ENCODE measurements at regions not wholly inside any gene's neighbourhood (a gene's known extent, or its start where the extent isn't known, plus 50 kb on each side); places are given as distances from the start of the nearest gene placed in this dataset.

- CTCF ChIA-PET, result no interaction called here
- no peaks in the 10 kb centered on the region for H3K79me2 ChIP-seq (ENCODE audit: control insufficient read depth, insufficient read depth, low read length)
Measured at GRCh38 chr3:96324087-96324486, 490.3 kb upstream of the EPHA6 start.

More at GRCh38 chr3:96324087-96324486, 490.3 kb upstream of the EPHA6 start:
- intact Hi-C loops (cut with micrococcal nuclease), result no loop called here
- Histone ChIP-seq H4K20me1 (replicated peaks; ENCODE audit: control insufficient read depth, extremely low read depth, insufficient read depth, low read length) (no peaks in the 10 kb centered on the region), H3K4me3 (replicated peaks in 1 of 3; ENCODE audit: insufficient read depth in 1 of 3, low read depth in 1 of 3, low read length in 3 of 3) (no peak overlapping the region), H3K9me1 (replicated peaks; ENCODE audit: control insufficient read depth, extremely low read depth, insufficient read depth, low read length) (no peaks in the 10 kb centered on the region), H3K36me3 (ENCODE audit: control insufficient read depth in 2 of 2, extremely low read depth in 1 of 2, insufficient read depth in 2 of 2, low read length in 2 of 2) (no peaks in the 10 kb centered on the region), H3K4me2 (ENCODE audit: insufficient read depth, low read length) (no peak overlapping the region), H3K9ac (replicated peaks; ENCODE audit: extremely low read depth, insufficient read depth, low read length) (no peak overlapping the region), H3K27ac (ENCODE audit: insufficient read depth, low read depth, low read length) (no peak overlapping the region), H3K27me3 (ENCODE audit: control insufficient read depth in 2 of 2, insufficient read depth in 2 of 2, low read length in 2 of 2) (peaks cover 0 to 2% of the 10 kb centered on the region in 2 experiments), H3K9me3 (replicated peaks; ENCODE audit: control insufficient read depth, insufficient read depth, low read length) (no peaks in the 10 kb centered on the region), H2AFZ (ENCODE audit: low read depth, low read length) (no peak overlapping the region), H3K4me1 (ENCODE audit: control insufficient read depth, extremely low read depth, insufficient read depth, low read length) (no peaks in the 10 kb centered on the region)
- FAIRE-seq (no peak), DNase-seq (ENCODE audit: low read depth, low spot score) (no peak)
- dilution Hi-C loops (cut with MboI; ENCODE audit: extremely low pct_ligation_motif_present, low sequenced_read_pairs), result no loop called here
- no peak for TF ChIP-seq MAX (IDR thresholded peaks at IDR 0.05; ENCODE audit: insufficient read depth, insufficient read length)
- TF ChIP-seq POLR2AphosphoS5 (IDR thresholded peaks at IDR 0.05; ENCODE audit: insufficient read depth, low read depth, low read length), result no peak
- TF ChIP-seq CTCF (IDR thresholded peaks at IDR 0.05; ENCODE audit: extremely low read depth in 1 of 2, insufficient read depth in 1 of 2, low read depth in 1 of 2, low read length in 2 of 2), result no peak
- TF ChIP-seq FOS (IDR thresholded peaks at IDR 0.05; ENCODE audit: borderline replicate concordance, insufficient read depth, low read length), result no peak
- TF ChIP-seq EZH2 (IDR thresholded peaks at IDR 0.05; ENCODE audit: borderline replicate concordance, low read depth, low read length, severe bottlenecking), result no peak
- TF ChIP-seq MYC (IDR thresholded peaks at IDR 0.05; ENCODE audit: low read depth, low read length), result no peak
- TF ChIP-seq GATA2 (IDR thresholded peaks at IDR 0.05; ENCODE audit: insufficient read depth, insufficient read length, low read depth, low read length), result no peak
- TF ChIP-seq JUN (IDR thresholded peaks at IDR 0.05; ENCODE audit: borderline replicate concordance, insufficient read depth, insufficient read length, low read depth), result no peak
- TF ChIP-seq POLR2A (IDR thresholded peaks at IDR 0.05; ENCODE audit: low read depth, low read length), result no peak
- POLR2A ChIA-PET, result no interaction called here
- BruUV-seq (replicated peaks), result no TSS peak

Measured in endothelial cell of umbilical vein (primary cell).